HUES6 (cell line): ENCODE measurements at regions not wholly inside any gene's neighbourhood (a gene's known extent, or its start where the extent isn't known, plus 50 kb on each side); places are given as distances from the start of the nearest gene placed in this dataset.

Experiments used
- H3K27ac ChIP-seq: 2 replicates; pipeline ENCODE4 v1.7.0; 2013; ENCODE audit warnings: low read depth, mild to moderate bottlenecking, low read length, inconsistent platforms
- H3K27me3 ChIP-seq: 2 replicates; pipeline ENCODE4 v1.6.1; 2013; ENCODE audit warnings: low read length; ENCODE audit not compliant: control insufficient read depth, insufficient read depth
- H3K36me3 ChIP-seq: 2 replicates; pipeline ENCODE4 v1.6.1; 2013; ENCODE audit warnings: low read length; ENCODE audit not compliant: control insufficient read depth, insufficient read depth
- H3K4me1 ChIP-seq: 2 replicates; pipeline ENCODE4 v1.6.1; 2013; ENCODE audit warnings: low read length; ENCODE audit not compliant: control insufficient read depth, insufficient read depth
- H3K4me3 ChIP-seq: 2 replicates; pipeline ENCODE4 v1.5.1; 2013; ENCODE audit warnings: low read depth, low read length
- H3K9ac ChIP-seq: one replicate; pipeline ENCODE4 v1.6.1; 2013; ENCODE audit warnings: mild to moderate bottlenecking, low read length
- H3K9me3 ChIP-seq: 2 replicates; pipeline ENCODE4 v1.6.1; 2013; ENCODE audit warnings: low read depth, low read length; ENCODE audit not compliant: control insufficient read depth, insufficient read depth

DNA sequence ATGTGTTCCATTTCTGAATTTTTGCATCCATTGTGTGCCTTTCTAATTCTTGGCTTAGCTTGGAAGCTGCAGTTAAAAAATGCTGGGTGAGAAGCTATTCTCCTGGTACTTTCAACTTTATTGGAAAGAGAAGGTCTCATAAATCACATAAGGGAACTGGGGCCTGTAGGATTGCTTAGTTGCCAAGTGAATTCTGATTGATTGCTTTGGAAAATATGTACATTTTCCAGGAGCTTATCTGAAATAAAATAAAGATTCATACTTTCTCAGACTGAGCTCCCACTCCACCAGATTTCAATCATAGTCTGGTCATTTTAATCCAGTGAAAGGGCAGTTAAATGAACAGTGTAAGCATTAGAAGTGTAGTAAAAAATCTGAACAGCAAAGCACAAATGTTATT is 50.0 kb upstream of the PRICKLE1 start:
- no peak overlapping the region for H3K9ac ChIP-seq
- H3K36me3 ChIP-seq: no peaks in the 10 kb centered on the region
- H3K9me3 ChIP-seq: no peaks in the 10 kb centered on the region
- H3K4me1 ChIP-seq: peaks cover 3% of the 10 kb centered on the region; the same call in 1 of the 2 replicates
- H3K4me3 ChIP-seq: no peak overlapping the region
- H3K27me3 ChIP-seq: no peaks in the 10 kb centered on the region
- H3K27ac ChIP-seq: no peak overlapping the region
